Colon (tissue), 2 donors: ENCODE measurements at regions not wholly inside any gene's neighbourhood (a gene's known extent, or its start where the extent isn't known, plus 50 kb on each side); places are given as distances from the start of the nearest gene placed in this dataset.

Source experiments
- FAIRE-seq: peaks from 2 replicates; lab custom pipeline; 2012; peaks lifted over from hg19 to GRCh38; lab: Jason Lieb, UNC
- donor health status: control.
- donor health status: control.

DNA sequence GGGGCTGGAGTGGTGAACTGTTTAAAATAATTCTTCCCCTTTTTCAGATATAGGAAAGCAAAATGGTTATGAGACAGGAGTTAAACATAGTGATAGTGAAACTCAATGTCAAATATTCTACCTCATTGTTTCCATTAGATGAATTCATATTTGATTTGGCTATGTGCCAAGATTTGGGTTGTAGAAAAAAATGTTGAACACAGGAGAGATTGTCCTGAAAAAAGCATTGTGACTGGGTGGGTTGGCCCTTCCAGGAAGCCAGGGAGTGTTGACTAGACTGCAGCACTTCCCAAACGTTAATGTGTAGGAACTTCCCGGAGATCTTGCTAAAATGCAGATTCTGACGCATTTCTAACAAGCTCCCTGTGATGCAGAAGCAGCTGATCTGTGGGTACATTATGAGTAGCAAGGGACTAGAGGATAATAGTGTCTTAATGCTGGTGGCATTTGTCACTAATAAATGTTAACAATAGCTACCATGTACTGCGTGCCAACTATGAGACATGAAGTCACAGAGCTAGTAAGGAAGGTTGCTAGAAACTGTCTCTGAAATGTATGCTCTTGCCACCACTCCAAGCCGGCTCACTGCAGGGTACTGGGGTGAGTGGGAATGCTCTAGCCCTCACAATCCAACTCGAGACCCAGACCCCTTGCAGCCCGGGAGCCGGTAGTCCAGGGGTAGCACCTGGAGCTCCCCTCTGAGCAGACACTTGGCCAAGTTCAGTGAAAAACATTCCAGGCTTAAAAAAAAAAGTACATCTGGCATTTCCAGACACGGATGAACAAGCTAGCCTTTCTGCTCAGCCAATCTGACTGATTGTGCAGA is 120.6 kb downstream of the CD47 start:
- FAIRE-seq, result no peak

DNA sequence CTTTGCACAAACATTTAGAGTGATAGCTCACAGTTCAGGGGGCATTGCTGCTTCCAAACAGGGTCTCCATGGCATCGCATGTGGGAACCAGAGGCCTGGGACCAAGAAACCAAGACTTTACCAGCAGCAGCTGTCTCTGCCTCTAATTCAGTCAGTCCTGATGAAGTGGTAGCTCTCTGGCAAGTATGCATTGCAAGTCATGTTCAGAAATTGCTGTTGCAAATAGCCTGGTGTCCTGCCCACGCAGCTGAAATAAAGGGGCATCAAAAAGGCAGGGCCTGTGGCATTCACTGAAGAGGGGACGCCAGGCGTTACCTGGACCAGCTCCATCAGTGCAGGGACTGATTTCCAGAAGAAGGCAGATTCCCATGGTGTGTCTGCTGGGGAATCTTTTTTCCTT is 121.3 kb downstream of the CD47 start:
- no peak for FAIRE-seq

DNA sequence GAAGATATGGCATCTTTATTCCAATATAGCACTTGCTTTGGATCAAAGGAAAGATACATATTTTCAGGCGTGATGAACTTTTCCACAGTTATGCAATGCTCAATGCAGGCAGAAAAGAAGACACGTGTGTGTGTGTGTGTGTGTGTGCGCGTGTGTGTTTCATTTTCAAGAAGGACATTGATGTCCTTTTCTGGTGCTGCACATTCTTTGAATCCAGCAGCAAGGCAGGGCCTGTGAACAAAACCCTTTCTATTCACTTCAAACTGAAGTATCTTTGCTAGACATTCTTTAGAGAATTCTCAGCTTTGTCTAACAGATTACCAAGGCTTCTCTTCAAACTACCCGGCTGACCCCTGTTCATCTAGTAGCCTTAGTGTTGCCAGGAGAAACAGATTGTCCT is 124.6 kb downstream of the CD47 start:
- no peak for FAIRE-seq

DNA sequence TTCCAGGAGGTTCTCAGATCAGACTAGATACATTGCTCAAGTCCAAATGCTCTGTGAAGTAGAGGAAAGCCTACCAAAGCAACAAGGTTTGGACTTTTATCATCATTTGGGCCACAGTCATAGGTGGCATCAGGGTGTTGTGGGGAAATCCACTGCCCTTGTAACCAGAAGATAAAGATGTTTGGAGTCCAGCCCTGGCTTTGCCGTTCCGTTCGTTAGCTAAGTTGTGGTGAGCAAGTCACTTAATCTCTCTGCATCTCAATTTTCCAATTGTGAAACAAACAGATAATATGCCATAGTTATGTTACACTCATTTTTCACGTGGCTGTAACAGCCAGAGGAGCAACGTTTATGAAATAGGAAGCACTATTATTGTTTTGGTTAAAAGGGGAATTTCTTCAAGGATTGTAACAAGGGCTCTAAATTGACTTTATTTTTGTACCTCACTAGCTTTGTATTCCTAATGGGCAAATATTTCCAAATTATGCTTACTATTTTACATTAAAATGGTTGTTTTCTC is 125.6 kb downstream of the CD47 start:
- no peak for FAIRE-seq

DNA sequence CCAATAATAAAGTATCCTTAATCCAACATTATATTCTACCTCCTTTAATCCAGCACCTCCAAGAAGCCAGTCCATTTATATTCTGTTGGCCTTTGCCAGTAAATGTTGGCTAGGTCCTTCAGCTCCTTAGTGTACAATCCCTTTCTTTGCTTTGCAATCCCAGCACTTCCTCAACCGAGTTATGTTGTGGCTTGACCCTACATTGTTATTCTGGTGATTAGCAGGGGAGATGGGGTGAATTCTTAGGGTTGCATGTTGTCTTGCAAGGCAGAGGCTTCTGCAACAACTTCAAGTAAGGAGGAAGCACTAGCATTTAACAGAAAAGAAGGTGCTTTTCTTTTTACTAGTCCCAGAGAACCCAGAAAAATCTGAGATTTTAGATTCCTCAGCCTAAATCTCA is 127.2 kb downstream of the CD47 start:
- no peak for FAIRE-seq

DNA sequence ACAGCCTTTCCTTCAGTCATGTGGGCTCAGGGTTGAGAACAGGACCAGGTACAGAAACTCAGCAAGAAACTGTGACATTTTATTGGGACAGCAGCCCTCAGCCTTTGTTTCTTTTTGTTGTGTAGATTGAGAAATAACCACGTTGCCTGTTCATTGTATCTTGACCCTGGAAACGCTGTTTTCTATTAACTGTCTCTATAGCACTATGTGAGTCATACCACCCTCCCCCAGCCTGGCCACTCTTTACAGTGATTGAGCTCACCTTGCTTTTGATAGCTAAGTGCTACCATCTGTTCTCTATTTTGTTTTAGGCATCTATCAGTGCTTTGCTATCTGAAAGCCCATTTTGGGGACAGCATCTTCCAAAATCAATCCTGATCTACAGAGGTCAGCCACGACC is 127.9 kb downstream of the CD47 start:
- no peak for FAIRE-seq

DNA sequence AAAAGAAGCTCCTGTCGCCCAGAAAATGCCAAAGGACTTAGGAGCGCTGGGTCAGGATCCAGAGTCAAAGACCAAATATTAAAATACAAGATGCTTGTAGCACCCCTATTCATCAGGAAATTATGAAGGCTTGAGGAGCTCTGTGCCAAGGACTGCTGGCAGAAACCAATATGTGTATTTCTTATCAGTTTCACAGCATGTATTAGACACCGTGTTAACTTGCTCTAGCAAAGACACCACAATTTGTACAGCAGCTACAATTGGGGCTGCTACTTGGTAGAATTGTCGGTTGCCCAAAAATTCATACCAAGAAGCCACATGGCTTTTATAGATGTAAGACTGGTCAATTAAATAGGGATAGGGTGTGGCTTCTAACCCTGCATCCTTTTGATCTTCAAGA is 128.8 kb downstream of the CD47 start:
- no peak for FAIRE-seq

DNA sequence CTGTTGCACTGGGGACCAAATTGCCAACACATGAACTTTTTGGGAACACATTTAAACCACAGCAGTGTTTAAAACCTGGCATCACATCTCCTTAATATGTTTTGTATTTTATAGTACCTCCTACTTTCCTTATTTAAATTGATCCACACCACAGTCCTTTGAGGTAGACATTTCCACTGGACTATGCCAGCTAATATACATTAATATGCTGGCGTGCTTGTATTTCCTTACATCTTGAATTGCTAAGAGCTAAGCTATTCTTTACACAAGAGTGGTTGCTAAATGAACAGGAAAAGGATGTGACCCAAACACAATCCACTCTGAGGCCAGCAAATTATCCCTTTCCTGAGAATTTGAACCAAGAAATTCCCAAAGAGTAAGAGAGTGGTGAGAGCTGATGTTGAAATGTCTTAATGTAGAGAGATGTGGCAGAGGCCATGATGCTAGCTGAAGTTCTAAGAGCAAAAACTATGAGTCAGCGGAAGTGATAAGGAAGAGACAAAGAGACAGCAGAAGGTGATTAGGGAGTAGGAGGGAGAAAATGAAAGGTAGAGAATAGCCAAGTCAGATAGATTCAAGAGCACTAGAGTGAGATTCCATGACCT is 131.2 kb downstream of the CD47 start:
- FAIRE-seq, result no peak

DNA sequence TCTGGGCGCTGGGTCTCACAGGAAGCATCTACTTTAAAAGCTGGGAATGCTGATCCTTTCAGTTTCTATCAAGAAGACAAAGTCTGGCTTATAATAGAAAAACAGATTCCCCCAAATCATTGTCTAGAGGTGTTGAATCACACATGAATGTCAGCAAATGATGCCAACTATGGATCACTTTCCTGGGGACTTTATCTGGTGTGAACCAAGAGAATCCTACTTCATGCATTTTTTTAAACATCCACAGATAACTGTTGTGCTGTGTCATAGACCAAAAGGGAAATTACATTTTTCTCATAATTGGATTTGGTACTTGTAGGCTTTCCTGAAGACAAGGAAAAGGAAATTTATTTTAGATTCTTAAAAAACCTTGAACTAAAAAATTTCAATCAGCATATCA is 132.7 kb downstream of the CD47 start:
- no peak for FAIRE-seq

DNA sequence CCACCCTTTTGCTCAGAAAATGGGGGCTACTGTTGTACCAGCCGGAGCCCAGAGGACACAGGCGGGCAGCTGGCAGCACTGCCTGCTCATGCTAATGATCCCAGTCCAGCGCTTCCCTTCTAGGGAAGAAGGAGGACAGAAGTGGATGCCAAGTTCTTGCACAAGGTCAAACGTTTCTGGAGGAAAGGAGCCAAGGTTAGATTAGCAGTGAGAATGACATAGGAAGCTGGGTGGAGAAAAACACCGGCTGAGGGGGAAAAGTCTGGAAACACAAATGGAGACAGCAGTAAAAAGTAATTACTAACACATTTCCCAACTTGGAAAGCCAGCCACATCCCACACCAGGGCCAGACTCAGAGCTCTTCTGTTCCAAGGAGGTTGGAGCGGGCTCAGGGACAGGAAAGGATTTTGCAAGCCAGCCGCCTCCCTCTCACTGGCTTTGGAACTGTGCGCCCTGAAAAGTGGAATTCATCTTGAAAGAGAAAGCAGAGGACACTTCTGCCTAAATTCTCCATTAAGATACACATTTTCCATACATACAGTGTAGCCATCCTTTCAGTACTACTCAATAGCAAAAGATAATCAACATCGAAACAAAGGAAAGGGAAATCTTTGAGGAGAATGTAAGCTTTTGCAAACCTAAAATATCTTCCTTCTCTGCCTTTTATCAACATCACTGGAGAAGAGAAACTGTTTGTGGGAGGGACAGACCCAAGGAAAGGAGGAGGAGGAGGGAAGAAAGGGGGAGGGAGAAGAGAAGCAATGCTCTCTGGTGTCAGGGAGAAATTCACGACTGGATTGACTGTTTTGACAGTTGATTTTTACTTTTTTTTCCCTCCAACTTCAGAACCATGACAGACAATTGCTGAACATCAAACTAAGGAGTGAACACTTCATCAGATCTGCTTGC is 133.6 kb downstream of the CD47 start:
- FAIRE-seq, result no peak

DNA sequence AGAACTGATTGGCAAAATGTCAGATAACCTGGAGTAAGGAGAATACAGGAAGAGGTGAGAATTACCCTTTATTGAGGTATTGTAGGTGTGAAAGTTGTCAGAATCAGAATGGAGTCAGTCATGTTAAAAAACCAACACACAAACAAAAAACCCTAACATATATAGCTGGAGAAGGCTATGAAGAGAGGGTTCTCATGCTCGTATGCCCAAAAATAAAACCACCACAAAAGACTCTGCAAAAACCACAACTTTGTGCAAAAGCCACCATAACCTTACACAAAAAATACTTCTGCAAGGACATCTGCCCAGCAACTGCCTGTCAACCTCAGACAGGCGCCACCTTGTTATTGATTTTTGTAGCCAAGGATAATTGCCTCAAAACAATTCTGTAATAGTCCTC is 136.0 kb downstream of the CD47 start:
- no peak for FAIRE-seq

DNA sequence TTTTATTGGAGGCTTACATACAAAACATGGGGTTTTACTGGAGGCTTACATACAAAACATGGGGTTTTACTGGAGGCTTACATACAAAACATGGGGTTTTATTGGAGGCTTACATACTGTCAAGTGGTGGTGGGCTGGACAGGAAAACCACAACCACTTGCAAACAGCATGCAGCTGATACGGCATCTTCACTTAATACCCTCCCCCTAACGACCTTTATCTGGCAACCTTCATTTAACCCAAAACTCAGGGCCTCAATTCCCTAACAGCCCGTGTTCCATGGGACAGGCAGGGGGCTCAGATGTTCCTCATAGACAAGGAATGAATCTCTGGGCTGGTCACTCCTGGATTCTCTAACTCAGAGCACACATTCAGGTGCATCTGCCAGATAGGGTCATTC is 137.1 kb downstream of the CD47 start:
- no peak for FAIRE-seq

DNA sequence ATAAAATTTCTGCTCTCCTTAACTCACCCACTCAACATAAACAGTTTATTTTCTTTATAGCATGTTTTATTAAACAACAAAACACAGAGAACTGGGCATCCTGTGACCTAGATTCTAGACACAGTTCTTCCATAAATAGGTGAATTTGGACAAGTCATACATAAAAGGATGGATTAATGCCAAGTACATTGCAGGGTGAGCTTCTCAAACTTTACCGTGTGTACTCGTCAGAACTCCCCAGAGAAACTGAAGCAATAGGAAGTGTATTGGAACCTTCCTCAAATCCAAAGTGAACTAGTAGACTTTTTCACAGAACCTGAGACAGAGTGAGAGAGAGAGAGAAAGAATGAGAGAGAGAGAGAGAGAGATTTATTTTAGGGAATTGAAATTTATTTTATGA is 139.7 kb downstream of the CD47 start:
- no peak for FAIRE-seq

DNA sequence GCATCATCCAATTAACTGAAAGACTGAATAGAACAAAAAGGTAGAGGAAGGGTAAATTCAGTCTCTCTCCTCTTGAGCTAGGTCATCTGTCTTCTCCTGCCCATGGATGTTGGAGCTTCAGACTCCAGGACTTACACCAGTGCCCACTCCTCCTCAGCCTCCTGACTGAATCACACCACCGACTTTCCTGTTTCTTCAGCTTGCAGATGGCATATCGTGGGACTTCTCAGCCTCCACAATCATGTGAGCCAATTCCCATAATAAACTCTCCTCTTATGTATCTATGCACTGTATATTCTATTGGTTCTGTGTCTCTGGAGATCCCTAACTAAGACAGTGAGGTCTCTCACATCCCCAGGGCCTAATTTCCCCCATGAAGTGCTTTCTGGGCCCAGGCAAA is 140.4 kb downstream of the CD47 start:
- FAIRE-seq, result no peak

DNA sequence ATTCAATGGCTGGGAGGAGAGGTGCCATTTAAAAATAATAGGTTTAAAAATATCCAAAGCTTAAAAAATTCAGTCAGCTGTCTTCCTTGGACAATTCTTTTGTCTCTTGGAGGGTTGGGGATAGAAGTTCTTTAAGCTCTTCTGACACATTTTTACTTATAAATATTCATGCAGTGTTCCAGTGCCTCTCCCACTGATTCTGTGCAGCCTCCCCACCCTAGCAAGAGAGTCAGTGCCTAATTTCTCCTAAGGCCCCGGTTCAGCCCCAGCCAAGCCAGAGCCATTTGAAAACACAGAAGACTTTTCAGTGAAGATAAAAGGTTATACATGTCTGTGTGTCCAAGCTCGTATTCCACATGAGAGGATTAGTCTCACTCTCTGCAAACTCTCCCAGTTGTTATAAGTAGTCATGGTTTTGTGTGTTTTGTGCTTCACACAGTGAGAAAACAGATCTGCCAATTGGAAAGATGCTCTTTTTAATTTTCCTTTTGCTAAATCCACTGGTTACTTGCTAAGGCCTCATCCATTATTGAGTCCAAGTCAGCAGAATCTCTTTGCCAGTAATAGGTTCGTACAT is 141.3 kb downstream of the CD47 start:
- no peak for FAIRE-seq

DNA sequence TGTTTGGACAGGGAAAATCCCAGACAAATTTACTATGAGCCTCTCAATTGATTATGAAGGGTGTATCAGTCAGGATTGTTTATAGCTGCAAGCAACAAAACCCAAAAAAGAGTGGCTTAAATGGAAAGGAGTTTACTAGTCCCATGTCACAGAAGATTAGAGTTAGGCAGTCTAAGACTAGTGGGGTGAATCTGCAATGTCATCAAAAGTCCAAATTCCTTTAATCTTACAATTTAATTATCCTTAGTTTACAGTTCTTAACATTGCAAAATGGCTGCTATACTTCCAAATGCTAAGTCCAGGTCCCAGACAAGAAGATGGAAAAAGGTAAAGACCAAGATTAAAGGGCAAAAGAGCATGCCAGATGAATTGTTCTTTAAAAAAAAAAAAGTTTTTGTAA is 143.6 kb downstream of the CD47 start:
- no peak for FAIRE-seq

DNA sequence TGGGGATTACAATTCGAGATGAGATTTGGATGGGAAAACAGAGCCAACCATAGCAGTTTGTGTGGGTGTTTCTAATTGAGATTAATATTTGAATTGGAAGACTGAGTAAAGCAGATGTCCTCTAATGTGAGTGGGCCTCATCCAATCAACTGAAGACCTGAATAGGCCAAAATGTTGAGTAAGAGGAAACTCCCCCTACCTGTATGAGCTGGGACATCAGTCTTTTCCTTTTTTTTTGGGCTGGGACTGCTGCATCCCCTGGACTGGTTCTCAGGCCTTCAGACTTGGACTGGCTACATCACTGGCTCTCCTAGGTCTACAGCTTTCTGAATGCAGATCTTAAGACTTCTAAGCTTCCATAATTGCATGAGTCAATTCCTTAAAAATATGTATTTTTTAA is 144.1 kb downstream of the CD47 start:
- no peak for FAIRE-seq

DNA sequence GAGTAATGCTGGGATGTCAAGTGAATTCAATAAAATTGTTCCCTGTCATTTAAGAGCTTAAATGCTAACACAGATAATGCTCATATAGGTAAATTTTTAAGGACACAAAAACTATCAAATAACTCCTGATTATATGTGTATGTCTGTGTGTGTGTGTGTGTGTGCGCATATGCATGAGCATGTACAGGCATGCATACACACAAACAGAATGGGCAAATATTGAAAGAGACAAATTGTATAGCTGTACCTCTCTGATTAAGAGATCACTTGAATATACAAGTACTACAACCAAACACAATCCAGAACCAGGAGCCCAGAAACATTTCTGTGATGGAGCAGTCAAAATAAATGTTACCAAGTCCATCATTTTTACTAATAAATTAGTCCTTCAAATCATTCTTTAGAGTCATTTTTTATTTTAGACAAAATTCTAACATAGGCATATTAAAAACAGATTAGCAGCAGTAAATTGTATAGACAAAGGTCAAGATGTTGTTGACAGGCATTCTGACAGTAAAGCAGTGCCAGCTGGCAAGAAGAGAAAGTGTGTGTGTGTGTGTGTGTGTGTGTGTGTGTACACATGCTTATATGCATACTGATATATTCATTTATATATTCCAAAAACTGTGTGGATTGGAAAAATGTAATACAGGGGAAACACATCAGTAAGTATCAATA is 145.3 kb downstream of the CD47 start:
- FAIRE-seq, result no peak

DNA sequence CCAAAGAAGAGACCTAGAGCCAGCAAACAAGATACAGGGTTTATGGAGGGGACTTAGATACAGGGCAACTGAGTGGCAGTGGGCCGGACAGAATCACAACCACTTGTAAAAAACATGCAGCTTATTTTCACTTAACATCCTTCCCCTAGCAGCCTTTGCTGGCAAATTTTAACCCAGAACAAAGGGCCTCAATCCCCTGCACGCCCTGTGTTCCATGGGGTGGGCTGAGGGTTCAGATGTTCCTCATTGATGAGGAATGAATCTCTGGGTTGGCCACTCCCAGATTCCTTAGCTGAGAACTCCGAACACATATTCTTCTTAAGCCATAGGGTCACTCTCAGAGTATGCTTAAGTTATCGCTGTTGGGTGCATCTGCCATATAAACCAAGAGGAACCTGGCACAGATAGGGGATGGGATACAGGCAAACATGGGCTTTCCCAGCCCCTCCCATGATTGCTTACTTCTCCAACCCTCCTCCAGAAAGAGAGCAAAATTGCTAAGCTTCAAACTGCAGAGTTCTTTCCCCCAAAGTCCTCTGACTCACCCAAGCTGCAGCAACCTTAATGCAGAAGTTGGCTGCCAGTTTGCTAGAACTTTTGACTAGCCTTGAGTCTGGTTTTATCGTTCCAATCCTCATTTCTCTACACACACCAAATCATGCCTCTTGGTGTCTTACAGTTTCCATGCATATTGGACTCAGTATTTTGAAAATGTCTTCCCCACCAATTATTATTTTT is 146.9 kb downstream of the CD47 start:
- FAIRE-seq, result no peak

DNA sequence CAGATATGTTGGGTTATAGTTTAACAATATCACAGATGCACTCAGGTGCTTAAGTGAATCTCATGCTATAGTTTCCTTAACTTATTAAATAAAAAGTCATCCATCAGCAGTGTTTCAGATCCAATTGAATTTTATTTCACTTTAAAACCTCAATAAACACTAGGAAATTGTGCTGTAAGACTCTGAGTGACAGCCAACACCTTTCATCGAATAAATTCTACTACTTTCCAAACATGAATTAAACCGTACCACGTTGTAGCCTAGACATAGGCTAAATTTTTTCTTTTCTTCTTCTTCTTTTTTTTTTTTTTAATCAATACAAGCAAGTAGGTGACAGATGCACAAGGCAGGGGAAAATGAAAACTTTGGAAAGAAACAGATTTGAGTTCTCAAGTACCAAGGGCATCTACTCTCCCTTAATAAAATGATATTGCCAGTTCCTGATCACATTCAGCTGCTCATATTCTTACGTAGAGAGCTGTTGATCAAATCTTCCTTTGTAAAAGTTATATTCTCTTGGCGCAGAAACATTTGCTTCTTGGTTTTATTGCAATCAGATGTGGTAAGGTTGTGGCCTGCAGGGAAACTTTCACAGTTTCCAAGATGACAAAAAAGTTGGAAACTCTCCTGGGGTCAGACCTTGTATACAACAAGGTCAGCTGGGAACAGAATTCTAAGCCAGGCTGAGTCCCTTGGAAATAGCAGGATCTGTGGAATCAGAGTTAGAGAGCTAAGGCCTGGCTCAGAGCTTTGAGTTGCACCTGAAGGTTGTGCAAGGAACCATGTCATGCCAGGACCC is 147.7 kb downstream of the CD47 start:
- no peak for FAIRE-seq
